Liver (tissue), 8 donors: ENCODE measurements at regions not wholly inside any gene's neighbourhood (a gene's known extent, or its start where the extent isn't known, plus 50 kb on each side); places are given as distances from the start of the nearest gene placed in this dataset.

Source experiments
- DNase-seq: peaks from one replicate; pipeline ENCODE4 v3.0.0-alpha.2; 2017; ENCODE audit warnings: low spot score
- H3K27ac ChIP-seq, 2 donors: one replicate each; pipeline ENCODE4 v1.7.0; 2013; ENCODE audit warnings: inconsistent platforms in 2 of 2, low read length in 2 of 2, control low read depth in 1 of 2, low read depth in 1 of 2, mild to moderate bottlenecking in 1 of 2
- H3K27me3 ChIP-seq, 4 donors: one replicate each; pipeline versions ENCODE4 v1.6.1 to v1.7.0; 2013; ENCODE audit warnings: low read length in 3 of 4, inconsistent platforms in 1 of 4, mild to moderate bottlenecking in 1 of 4, moderate library complexity in 1 of 4; ENCODE audit not compliant: control insufficient read depth in 4 of 4, insufficient read depth in 4 of 4
- H3K36me3 ChIP-seq, 4 donors: one replicate each; pipeline versions ENCODE4 v1.6.1 to v1.7.0; 2013; ENCODE audit warnings: low read length in 3 of 4, mild to moderate bottlenecking in 3 of 4, low read depth in 1 of 4, moderate library complexity in 1 of 4; ENCODE audit not compliant: control insufficient read depth in 4 of 4, insufficient read depth in 3 of 4
- H3K4me1 ChIP-seq, 4 donors: one replicate each; pipeline versions ENCODE4 v1.6.1 to v1.7.0; 2013; ENCODE audit warnings: low read length in 3 of 4, mild to moderate bottlenecking in 3 of 4, moderate library complexity in 1 of 4; ENCODE audit not compliant: control insufficient read depth in 4 of 4, insufficient read depth in 4 of 4
- H3K4me3 ChIP-seq, 3 donors: one replicate each; pipeline versions ENCODE4 v1.6.1 to v1.7.0; 2013; ENCODE audit warnings: low read length in 3 of 3, control low read depth in 1 of 3, low read depth in 1 of 3, mild to moderate bottlenecking in 1 of 3
- H3K9ac ChIP-seq, 2 donors: one replicate each; pipeline ENCODE4 v1.7.0; 2013; ENCODE audit warnings: low read length in 2 of 2, mild to moderate bottlenecking in 2 of 2, moderate library complexity in 2 of 2, control low read depth in 1 of 2, low read depth in 1 of 2
- H3K9me3 ChIP-seq, 4 donors: one replicate each; pipeline versions ENCODE4 v1.6.1 to v1.7.0; 2013; ENCODE audit warnings: low read length in 3 of 4; ENCODE audit not compliant: control insufficient read depth in 4 of 4
- EGR1 ChIP-seq, 2 donors: IDR thresholded peaks; 2 replicates each; pipeline ENCODE4 v1.6.1; 2016 to 2018; ENCODE audit warnings: antibody characterized with exemption in 2 of 2, low read depth in 2 of 2
- FOXA1 ChIP-seq: IDR thresholded peaks from 2 replicates; pipeline ENCODE4 v1.6.1; 2016; ENCODE audit warnings: antibody characterized with exemption
- FOXA2 ChIP-seq: IDR thresholded peaks from 2 replicates; pipeline ENCODE4 v1.6.1; 2016; ENCODE audit warnings: antibody characterized with exemption
- GABPA ChIP-seq, 2 donors: IDR thresholded peaks in 1 of 2; conservative IDR thresholded peaks in 1 of 2; 2 replicates each; pipeline ENCODE4 v1.6.1; 2016; ENCODE audit warnings: antibody characterized with exemption in 2 of 2, mild to moderate bottlenecking in 1 of 2, moderate library complexity in 1 of 2
- HNF4A ChIP-seq, 2 donors: conservative IDR thresholded peaks; 2 replicates each; pipeline ENCODE4 v1.6.1; 2016; ENCODE audit warnings: antibody characterized with exemption in 2 of 2, mild to moderate bottlenecking in 2 of 2
- HNF4G ChIP-seq: IDR thresholded peaks from 2 replicates; pipeline ENCODE4 v1.6.1; 2016; ENCODE audit warnings: antibody characterized with exemption
- JUND ChIP-seq, 2 donors: IDR thresholded peaks; 2 replicates each; pipeline ENCODE4 v1.6.1; 2016; ENCODE audit warnings: antibody characterized with exemption in 2 of 2
- RAD21 ChIP-seq, 2 donors: IDR thresholded peaks; 2 replicates each; pipeline ENCODE4 v1.6.1; 2016; ENCODE audit warnings: antibody characterized with exemption in 2 of 2, mild to moderate bottlenecking in 2 of 2
- RXRA ChIP-seq, 2 donors: IDR thresholded peaks; 2 replicates each; pipeline ENCODE4 v1.6.1; 2017 to 2018; ENCODE audit warnings: antibody characterized with exemption in 2 of 2, mild to moderate bottlenecking in 1 of 2
- SP1 ChIP-seq: IDR thresholded peaks from 2 replicates; pipeline ENCODE4 v1.6.1; 2018; ENCODE audit warnings: antibody characterized with exemption, mild to moderate bottlenecking
- TAF1 ChIP-seq: conservative IDR thresholded peaks from 2 replicates; pipeline ENCODE4 v1.6.1; 2016; ENCODE audit warnings: antibody characterized with exemption, mild to moderate bottlenecking
- WGBS: extraction: QIAGEN DNeasy Blood & Tissue Kit; methylation state at CpG from one replicate; pipeline ENCODE4 v1.1.7; 2013; 5-methylcytosine and 5-hydroxymethylcytosine counted together
- TF ChIP-seq, protein P1 (sequence below): fragments of 150-350 bp; IDR thresholded peaks from 2 replicates; pipeline ENCODE4 v1.5.1; 2017; ENCODE audit warnings: improper control_type of control experiment, low read depth, low read length; ENCODE audit not compliant: missing input control
- TF ChIP-seq, protein P2 (sequence below): IDR thresholded peaks from 2 replicates; pipeline ENCODE4 v1.6.1; 2016; ENCODE audit warnings: antibody characterized with exemption
- donor health status: healthy.
- donor health status: healthy.
- donor health status: healthy.
- donor health status: healthy.
- donor health status: healthy.

DNA sequence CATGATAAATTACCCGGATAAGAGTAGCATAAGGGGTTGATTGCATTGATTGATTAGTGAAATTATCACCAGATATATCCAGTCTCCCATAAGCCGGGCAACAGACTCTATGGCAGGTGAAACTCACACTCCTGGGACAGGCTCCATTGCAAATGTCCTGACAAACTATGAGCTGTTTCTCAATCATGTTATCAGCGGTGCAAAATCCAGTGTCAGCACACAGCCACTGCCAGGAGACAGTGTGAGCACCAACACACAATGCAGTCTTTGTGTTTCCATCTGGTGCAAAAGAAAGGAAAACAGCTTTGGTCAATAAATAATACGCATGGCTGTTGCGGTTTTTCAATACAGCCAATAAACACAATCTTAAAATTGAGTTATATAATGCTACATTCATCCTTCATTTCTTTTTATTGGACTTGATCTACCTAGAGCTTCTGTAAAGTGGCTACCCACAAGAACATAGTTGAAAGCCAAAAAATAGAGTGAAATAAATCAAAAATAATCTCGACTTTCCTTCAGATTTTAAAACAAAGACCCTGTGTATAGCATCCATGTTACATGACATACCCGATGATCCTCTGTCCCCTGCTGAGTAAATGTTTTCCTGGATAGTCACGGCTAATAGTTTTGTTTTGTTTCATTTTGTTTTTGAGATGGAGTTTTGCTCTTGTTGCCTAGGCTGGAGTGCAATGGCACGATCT is 64.3 kb upstream of the AFDN start (continued):
- TF ChIP-seq RAD21 (IDR thresholded peaks at IDR 0.05), result peak; percentile 63 to 71
- no peak for TF ChIP-seq GABPA (IDR thresholded peaks at IDR 0.05 in 1 of 2, conservative IDR thresholded peaks at IDR 0.05 in 1 of 2)
- no peak for TF ChIP-seq FOXA1

DNA sequence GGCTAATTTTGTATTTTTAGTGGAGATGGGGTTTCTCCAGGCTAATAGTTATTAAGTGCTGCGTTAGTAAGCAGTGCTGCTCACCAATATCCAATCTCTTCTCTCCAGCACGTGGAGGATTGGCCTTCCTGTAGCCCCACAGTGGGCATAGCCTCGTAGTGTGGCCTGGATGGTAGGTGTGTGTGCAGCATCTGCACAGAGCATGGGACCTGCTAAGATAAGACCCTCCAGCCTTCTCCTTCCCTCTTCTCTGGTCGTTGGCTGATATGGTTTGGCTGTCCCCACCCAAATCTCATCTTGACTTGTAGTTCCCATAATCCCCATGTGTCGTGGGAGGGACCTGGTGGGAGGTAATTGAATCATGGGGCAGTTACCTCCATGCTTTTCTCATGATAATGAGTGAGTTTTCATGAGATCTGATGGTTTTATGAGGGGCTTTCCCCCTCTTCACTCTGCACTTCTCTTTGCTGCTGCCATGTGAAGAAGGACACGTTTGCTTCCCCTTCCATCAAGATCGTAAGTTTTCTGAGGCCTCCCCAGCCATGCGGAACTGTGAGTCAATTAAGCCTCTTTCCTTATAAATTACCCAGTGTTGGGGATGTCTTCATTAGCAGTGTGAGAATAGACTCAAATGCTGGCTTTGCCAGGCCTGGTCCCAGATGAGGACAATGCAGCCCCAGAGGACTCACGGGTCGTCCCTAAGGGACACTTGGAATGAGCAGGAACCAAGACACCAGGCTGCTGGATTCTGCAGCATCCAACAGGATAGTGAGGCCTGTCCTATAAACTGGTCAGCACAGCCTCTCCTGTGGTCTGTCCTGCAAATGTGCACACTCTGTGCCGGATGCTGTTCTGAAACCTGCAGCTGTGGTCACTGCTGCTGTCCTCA is 63.4 kb upstream of the AFDN start:
- Histone ChIP-seq H3K4me1 (peaks cover 18 to 49% (median 36%) of the 10 kb centered on the region in 4 donors), H3K9ac (no peak overlapping the region), H3K9me3 (no peaks in the 10 kb centered on the region), H3K4me3 (no peak overlapping the region), H3K36me3 (no peaks in the 10 kb centered on the region), H3K27me3 (no peaks in the 10 kb centered on the region), H3K27ac (peak overlapping the region; percentile 72)
- WGBS, result 94% methylated on average over 11 of the region's 11 CpGs
- TF ChIP-seq JUND (IDR thresholded peaks at IDR 0.05) (no peak), HNF4G (no peak), TAF1 (no peak), FOXA2 (no peak), HNF4A (conservative IDR thresholded peaks at IDR 0.05) (no peak), RAD21 (IDR thresholded peaks at IDR 0.05) (no peak), RXRA (IDR thresholded peaks at IDR 0.05) (no peak), SP1 (no peak), EGR1 (IDR thresholded peaks at IDR 0.05; ENCODE audit: low read depth in 2 of 2) (no peak)
- TF ChIP-seq, protein P1, sequence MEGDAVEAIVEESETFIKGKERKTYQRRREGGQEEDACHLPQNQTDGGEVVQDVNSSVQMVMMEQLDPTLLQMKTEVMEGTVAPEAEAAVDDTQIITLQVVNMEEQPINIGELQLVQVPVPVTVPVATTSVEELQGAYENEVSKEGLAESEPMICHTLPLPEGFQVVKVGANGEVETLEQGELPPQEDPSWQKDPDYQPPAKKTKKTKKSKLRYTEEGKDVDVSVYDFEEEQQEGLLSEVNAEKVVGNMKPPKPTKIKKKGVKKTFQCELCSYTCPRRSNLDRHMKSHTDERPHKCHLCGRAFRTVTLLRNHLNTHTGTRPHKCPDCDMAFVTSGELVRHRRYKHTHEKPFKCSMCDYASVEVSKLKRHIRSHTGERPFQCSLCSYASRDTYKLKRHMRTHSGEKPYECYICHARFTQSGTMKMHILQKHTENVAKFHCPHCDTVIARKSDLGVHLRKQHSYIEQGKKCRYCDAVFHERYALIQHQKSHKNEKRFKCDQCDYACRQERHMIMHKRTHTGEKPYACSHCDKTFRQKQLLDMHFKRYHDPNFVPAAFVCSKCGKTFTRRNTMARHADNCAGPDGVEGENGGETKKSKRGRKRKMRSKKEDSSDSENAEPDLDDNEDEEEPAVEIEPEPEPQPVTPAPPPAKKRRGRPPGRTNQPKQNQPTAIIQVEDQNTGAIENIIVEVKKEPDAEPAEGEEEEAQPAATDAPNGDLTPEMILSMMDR, result no peak
- DNase-seq, result no peak

DNA sequence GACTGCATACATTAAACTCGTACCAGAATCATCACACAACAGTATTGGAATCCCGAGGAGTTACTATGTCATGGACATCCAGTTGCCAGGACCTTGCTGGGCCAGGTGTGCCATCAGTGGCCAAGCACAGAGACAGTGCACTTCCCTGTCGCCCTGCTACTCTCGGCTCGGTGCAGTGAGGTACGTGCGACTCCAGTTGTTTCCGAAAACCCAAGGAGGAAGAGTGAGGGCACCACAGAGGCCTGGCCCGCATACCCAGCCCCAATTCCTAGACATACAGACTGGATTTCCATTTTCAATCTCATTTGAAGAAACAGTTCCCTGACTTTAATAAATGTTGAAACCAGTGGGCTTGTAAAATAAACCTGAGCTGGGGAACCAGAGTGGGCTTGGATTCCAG is 62.5 kb upstream of the AFDN start:
- DNase-seq, result no peak
- WGBS, result 94% methylated on average over 9 of the region's 9 CpGs
- TF ChIP-seq EGR1 (IDR thresholded peaks at IDR 0.05; ENCODE audit: low read depth in 2 of 2), result no peak
- TF ChIP-seq RXRA (IDR thresholded peaks at IDR 0.05), result no peak
- TF ChIP-seq SP1, result no peak
- TF ChIP-seq, protein P2, sequence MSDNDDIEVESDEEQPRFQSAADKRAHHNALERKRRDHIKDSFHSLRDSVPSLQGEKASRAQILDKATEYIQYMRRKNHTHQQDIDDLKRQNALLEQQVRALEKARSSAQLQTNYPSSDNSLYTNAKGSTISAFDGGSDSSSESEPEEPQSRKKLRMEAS, result no peak
- no peak for TF ChIP-seq RAD21 (IDR thresholded peaks at IDR 0.05)

More for the DNA sequence above, 62.5 kb upstream of the AFDN start:
- Histone ChIP-seq H3K27ac (peak overlapping the region; percentile 85 to 92), H3K36me3 (no peaks in the 10 kb centered on the region), H3K9me3 (no peaks in the 10 kb centered on the region), H3K4me1 (peaks cover 18 to 49% (median 36%) of the 10 kb centered on the region in 4 donors), H3K9ac (peak overlapping the region in 1 of 2 donors; percentile 10), H3K27me3 (no peaks in the 10 kb centered on the region), H3K4me3 (no peak overlapping the region)
